Cardiac septum (tissue), 1 donor: ENCODE measurements at regions not wholly inside any gene's neighbourhood (a gene's known extent, or its start where the extent isn't known, plus 50 kb on each side); places are given as distances from the start of the nearest gene placed in this dataset.
"Not testable (repeated sequence)": the region's sequence is repeated elsewhere in the genome, so short reads cannot be mapped to it uniquely, and the experiment has no call there.

Experiments
- DNase-seq: peaks from one replicate; pipeline ENCODE4 v3.0.0-alpha.2; 2020; ENCODE audit warnings: low spot score
- intact Hi-C: fragments of 100-400 bp; cut with DNase I; formaldehyde crosslinking; loops from one replicate; pipeline ENCODE4 v1.14.0; 2022
- donor health status: DM: no; HTN: no; CAD: no.

DNA sequence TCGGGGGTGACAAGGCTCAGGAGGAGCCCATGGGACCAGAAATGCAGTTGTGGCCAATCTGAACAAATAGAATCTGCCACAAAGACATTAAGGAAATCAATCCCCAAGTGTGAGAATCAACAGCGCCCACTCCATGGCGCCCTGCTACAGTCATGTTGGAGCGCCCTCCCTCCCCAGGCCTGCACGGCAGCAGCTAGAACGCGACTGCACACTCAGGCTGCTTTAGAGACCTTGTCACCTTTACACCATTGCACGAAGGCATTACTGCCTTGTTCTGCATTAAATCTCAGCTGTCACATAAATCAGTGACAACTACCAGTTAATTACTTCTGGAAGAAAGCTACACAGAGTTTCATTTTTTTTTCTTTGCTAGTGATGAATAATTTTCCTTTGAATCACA lies 98.7 kb upstream of the SPIN1 start:
- no peak for DNase-seq
- intact Hi-C loops: no loop called here

GRCh38 chr9:88287972-88288371 lies 100.3 kb upstream of the SPIN1 start:
- peak; percentile 20 for DNase-seq
- intact Hi-C loops: no loop called here

DNA sequence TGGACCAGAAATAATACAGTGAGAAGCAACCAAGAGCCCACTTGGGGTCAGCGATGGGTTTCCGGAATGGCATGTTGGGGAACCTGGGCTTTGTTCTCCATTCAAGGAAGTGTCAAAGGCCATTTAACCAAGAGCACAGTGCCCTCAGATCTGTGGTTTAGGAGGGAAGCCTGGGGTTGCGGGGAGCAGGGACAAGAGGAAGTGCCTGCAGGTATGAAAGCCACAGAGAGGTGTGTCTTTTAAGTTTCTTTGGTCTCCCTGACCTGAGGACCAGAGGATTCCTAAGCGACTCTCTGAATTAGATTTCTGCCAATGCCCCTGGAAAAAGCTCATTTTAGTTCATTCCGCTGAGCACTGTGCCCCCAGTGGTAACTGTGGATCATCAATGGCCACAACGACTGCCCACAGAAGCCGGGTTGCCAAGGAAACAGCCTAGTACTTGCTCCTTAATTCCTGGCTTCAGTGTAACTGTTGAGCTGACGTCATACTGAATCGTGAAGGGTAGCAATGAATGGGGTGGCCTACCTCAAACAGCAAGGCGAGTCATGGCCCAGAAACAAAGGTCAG lies 107.3 kb upstream of the SPIN1 start:
- DNase-seq: peak; percentile 71
- intact Hi-C loops: no loop called here

- intact Hi-C loops: no loop called here
- no peak for DNase-seq
Observed at GRCh38 chr9:88278036-88278435, 110.2 kb upstream of the SPIN1 start.

- intact Hi-C loops: no loop called here
- DNase-seq: no peak
Observed at GRCh38 chr9:88274078-88274477, 114.2 kb upstream of the SPIN1 start.

GRCh38 chr9:88272986-88273385 lies 115.3 kb upstream of the SPIN1 start:
- intact Hi-C loops: no loop called here
- DNase-seq: peak; percentile 54

GRCh38 chr9:88270413-88270812 lies 117.8 kb upstream of the SPIN1 start:
- intact Hi-C loops: no loop called here
- DNase-seq: no peak

DNA sequence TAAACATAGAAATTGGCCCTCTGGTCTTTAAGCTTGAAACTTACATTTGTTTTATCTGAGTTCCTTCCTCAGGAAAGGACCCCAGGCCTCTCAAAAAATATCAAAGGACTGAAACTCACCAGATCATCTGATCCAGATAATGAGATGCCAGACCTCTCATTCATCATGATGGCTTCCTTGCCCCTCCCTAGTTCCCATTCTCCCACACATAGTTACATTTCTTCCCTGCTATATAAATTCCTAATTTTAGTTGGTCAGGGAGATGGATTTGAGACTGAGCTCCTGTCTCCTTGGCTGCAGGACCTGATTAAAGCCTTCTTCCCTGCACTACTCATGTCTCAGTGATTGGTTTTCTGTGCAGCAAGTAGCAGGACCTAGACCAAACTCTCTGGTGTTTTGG lies 119.4 kb upstream of the SPIN1 start:
- no peak for DNase-seq
- intact Hi-C loops: no loop called here

DNA sequence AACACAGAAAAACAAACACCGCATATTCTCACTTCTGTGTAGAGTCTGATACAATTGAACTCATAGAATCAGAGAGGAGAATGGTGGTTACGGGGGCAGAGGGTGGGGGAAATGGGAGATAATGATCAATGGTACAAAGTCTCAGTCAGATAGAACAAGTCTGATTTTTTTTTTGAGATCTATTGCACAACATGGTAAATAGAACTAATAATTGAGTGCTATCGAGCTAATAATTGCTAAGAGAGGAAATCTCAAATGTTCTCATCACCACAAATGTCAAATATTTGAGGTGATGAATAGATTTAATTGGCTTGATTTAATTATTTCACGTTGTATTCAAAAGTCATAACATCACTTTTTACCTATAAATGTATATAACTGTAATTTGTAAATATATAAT lies 121.0 kb upstream of the SPIN1 start:
- intact Hi-C loops: no loop called here
- DNase-seq: no peak

DNA sequence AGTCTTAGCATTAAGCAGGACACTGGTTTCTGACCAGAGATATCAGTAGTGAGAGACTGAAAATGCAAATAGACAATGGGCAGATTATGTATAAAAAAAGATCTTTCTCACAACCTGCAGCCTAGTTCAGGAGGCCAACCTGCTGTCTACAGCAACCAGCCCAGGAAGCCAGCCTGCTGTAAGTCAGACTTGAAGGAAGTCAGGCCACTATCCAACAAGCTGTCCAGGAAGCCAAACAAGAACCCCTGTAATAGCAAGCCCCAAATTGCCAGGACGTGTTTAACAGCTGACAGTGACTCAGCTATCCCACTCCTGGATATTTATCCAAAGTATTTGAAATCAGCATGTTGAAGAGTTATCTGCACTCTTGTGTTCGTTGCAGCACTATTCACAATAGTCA lies 121.8 kb upstream of the SPIN1 start:
- no peak for DNase-seq
- intact Hi-C loops: no loop called here

- DNase-seq: no peak
Observed at GRCh38 chr9:88259001-88259400, 120.7 kb upstream of the SPATA31C2 start.

GRCh38 chr9:88258601-88259000 lies 120.3 kb upstream of the SPATA31C2 start:
- peak; percentile 83 for DNase-seq
- intact Hi-C loops: loop anchor here (1.0 to 2.0 kb wide), 2 partner anchors 21 to 130 kb away; partner anchors contain the start of gene SPIN1

More at GRCh38 chr9:88259001-88259400, 120.7 kb upstream of the SPATA31C2 start:
- intact Hi-C loops: loop anchor here (2.0 kb wide), 1 partner anchor 130 kb away; the partner anchor contains the start of gene SPIN1

DNA sequence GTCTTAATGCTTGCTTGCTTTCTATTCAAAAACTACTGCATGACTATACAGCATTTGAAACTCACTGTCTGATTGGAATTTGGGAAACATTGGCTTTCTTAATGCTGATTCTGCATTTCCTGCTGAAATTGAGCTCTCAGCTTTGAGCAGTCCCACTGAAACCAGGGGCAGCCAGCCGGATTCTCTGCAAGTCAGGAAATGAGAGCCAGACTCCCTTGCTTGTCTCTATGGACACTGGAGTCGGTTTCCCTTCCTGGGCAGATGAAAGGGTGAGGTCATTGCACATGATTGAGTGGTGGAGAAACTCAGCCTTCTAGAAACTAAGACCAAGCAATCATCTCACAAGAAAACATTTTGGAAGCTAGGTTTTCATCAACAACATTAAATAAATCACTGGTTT lies 119.7 kb upstream of the SPATA31C2 start:
- DNase-seq: peak; percentile 77
- intact Hi-C loops: loop anchor here (1.0 to 2.0 kb wide), 2 partner anchors 21 to 131 kb away; partner anchors contain the start of gene SPIN1

DNA sequence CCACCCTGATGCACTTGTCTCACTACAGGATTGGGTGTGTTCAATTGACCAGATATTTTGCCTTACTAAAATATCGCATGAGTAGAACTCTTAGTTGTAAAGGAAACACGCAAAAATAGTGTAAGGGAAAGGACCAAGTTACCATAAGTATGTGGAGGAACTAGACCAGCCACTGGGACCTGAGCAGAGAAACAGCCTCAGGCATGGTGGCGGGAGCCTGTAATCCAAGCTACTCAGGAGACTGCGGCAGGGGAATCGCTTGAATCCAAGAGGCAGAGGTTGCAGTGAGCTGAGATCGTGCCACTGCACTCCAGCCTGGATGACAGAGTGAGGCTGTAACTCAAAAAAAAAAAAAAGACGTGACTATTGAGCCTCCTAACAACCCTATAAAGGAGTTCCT lies 117.9 kb upstream of the SPATA31C2 start:
- intact Hi-C loops: no loop called here
- peak; percentile 15 for DNase-seq

DNA sequence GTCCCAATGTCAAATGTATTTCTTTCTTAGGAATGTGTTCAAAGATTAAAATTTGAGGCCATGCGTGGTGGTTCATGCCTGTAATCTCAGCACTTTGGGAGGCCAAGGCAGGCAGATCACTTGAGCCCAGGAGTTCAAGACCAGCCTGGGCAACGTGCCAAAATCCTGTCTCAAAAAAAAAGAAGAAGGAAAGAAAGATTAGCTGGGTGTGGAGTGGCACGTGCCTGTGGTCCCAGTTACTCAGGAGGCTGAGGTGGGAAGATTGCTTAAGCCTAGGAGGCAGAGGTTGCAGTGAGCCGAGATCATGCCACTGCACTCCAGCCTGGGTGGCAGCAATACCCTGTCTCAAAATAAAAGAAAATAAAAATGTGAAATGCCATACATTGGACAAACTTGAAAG lies 117.5 kb upstream of the SPATA31C2 start:
- intact Hi-C loops: not testable (repeated sequence)
- peak; percentile 5 for DNase-seq

DNA sequence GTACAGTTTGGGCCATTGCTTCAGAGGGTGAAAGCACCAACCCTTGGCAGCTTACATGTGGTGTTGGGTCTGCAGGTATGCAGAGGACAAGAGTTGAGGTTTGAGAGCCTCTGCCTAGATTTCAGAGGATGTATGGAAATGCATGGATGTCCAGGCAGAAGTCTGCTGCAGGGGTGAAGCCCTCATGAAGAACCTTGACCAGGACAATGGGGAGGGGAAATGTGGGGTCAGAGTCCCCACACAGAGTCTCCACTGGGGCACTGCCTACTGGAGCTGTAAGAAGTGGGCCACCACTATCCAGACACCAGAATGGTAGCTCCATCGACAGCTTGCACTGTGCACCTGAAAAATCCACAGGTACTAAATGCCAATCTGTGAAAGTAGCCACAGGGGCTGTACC lies 113.6 kb upstream of the SPATA31C2 start:
- intact Hi-C loops: no loop called here
- no peak for DNase-seq

DNA sequence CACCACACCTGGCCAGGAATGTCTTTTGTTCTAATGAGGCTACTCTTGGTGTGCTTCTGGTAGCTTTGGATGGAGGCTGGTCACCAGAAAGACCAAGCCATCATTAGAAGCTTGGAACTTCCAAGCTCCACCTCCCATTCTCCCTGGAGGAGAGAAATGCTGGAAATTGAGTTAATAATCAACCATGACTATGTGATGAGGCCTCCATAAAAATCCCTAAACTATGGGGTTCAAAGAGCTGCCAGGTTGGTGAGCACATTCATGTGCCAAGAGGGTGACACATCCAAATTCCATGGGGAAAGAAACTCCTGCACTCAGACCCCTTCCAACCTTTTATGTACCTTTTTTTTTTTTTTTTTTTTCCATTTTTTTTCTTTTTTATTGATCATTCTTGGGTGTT lies 105.5 kb upstream of the SPATA31C2 start:
- intact Hi-C loops: no loop called here
- DNase-seq: no peak

GRCh38 chr9:88242879-88243278 lies 104.6 kb upstream of the SPATA31C2 start:
- no peak for DNase-seq
- intact Hi-C loops: no loop called here

- no peak for DNase-seq
- intact Hi-C loops: loop anchor here (1.0 kb wide), 1 partner anchor 20 kb away; no protein-coding TSS in a partner anchor
Observed at GRCh38 chr9:88237991-88238571, 99.8 kb upstream of the SPATA31C2 start.

GRCh38 chr9:88237479-88237961 lies 99.2 kb upstream of the SPATA31C2 start:
- DNase-seq: no peak
- intact Hi-C loops: loop anchor here (1.0 kb wide), 1 partner anchor 21 kb away; no protein-coding TSS in a partner anchor
